ENCODE measurements at regions not wholly inside any gene's neighbourhood (a gene's known extent, or its start where the extent isn't known, plus 50 kb on each side); places are given as distances from the start of the nearest gene placed in this dataset.
"Not testable (repeated sequence)": the region's sequence is repeated elsewhere in the genome, so short reads cannot be mapped to it uniquely, and the experiment has no call there.

GRCh38 chr1:149157409-149157808, 54.1 kb upstream of the NBPF9 start:
- POLR2A ChIA-PET; CTCF ChIA-PET; DNase-seq (ENCODE audit: extremely low spot score): not testable (repeated sequence)

GRCh38 chr1:149158308-149158707, 55.0 kb upstream of the NBPF9 start:
- CTCF ChIA-PET; DNase-seq (ENCODE audit: extremely low spot score); POLR2A ChIA-PET: not testable (repeated sequence)

DNA sequence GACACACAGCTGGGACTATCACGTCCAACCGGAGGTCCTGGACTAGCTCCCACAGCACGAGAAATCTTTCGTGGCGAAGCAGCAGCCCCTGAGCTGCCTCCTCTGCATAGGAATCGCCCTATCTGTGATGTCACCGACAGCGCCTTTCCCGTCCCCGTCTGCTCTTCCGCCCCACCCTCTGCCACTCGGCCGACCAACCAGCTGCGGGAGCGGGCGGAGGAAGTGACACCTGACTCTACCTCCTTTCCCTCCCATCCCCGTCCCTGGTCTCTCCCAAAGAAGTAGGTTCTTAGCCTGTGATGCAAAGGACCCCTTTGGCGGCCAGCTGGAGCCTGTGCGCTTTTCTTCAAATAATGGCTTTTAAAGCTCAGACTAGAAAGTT, 59.7 kb upstream of the NBPF9 start:
- POLR2A ChIA-PET; DNase-seq (ENCODE audit: extremely low spot score); CTCF ChIA-PET: not testable (repeated sequence)

DNA sequence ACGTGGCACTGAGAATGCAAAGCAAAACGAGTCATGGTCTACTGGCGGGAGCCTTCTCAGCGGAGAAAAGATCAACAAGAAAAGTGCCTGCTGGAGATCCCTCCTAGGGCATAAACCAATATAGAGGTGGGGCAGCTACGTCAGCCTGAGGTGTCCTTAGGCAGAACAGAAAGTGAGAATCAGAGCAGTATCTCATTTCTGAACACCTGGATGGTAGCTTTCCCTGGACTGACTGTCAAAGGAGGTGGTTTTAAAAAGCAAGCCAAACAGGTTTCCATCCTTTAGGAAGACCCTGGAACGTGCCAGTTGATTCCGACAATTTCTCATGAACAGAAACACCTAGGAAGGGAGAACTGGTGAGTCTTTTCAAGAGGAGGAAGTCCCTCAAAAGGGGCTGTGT, 71.4 kb upstream of the NBPF9 start:
- POLR2A ChIA-PET; CTCF ChIA-PET; DNase-seq (ENCODE audit: extremely low spot score): not testable (repeated sequence)

- POLR2A ChIA-PET; CTCF ChIA-PET; DNase-seq (ENCODE audit: extremely low spot score): not testable (repeated sequence)
Measured at GRCh38 chr1:149175812-149176211, 72.5 kb upstream of the NBPF9 start.

- POLR2A ChIA-PET; DNase-seq (ENCODE audit: extremely low spot score); CTCF ChIA-PET: not testable (repeated sequence)
Measured at GRCh38 chr1:149176453-149177316, 73.3 kb upstream of the NBPF9 start.

DNA sequence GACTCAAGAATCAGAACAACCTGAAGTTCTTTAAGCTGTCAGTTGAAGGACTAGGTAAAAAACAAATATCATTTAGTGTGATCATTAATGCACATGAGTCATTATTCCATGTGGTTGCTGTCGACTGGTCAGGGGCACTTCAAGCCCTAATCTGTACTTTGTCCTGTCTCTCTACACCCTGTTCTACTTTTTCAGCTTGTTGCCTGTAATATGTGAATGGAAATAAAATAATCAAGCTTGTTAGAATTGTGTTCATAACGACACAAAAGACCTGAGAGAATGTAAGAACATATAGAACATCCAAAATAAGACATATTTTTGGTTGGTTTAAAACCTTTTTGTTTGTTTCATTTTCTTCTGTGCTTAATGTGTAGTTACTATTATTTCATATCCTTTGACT, 87.4 kb upstream of the NBPF9 start:
- CTCF ChIA-PET; DNase-seq (ENCODE audit: extremely low spot score); POLR2A ChIA-PET: not testable (repeated sequence)

DNA sequence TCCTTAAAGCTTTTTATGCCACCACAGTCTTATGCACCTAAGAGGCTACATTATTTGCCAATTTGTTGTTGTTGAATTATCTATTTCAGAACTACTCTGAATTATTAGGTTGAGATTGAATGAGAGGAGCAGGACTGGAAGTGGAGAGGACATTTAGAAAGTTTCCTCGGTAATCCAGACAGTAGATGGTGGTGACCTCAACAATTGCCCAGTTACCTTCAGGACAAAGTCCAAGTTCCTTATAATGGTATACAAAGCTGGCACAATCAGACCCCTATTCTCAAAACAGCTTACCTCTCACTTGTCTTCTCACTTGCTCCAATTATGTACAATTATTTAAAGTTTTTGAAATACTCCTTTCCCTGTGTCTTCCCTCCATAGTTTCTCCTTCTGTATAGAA, 93.3 kb upstream of the NBPF9 start:
- DNase-seq (ENCODE audit: extremely low spot score); CTCF ChIA-PET; POLR2A ChIA-PET: not testable (repeated sequence)

- CTCF ChIA-PET, POLR2A ChIA-PET: not testable (repeated sequence)
- DNase-seq (ENCODE audit: extremely low spot score), result peak; percentile 20
Measured at GRCh38 chr1:149200567-149200966, 97.2 kb upstream of the NBPF9 start.

- DNase-seq (ENCODE audit: extremely low spot score); CTCF ChIA-PET; POLR2A ChIA-PET: not testable (repeated sequence)
Measured at GRCh38 chr1:149202283-149202682, 98.9 kb upstream of the NBPF9 start.

- DNase-seq (ENCODE audit: extremely low spot score); CTCF ChIA-PET; POLR2A ChIA-PET: not testable (repeated sequence)
Measured at GRCh38 chr1:149204396-149204795, 101.0 kb upstream of the NBPF9 start.

DNA sequence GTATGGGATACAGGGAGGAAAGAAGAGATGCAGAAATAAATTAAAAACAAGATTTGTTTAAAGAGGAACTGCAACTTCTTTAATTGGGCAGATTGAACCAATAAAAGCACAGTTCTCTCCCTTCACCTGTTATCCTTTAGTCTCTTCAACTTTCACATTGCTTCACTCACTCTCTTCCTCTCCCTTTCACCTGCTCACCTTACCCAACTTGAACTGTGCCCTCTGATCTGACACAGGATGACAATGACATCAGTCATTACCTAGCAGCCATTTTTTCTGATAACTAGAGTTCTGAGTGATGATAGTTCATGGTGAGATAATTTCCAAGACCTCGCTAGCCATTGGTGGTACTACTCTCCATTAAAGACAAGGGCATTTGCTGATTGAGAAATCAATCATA, 105.5 kb upstream of the NBPF9 start:
- CTCF ChIA-PET; POLR2A ChIA-PET; DNase-seq (ENCODE audit: extremely low spot score): not testable (repeated sequence)

DNA sequence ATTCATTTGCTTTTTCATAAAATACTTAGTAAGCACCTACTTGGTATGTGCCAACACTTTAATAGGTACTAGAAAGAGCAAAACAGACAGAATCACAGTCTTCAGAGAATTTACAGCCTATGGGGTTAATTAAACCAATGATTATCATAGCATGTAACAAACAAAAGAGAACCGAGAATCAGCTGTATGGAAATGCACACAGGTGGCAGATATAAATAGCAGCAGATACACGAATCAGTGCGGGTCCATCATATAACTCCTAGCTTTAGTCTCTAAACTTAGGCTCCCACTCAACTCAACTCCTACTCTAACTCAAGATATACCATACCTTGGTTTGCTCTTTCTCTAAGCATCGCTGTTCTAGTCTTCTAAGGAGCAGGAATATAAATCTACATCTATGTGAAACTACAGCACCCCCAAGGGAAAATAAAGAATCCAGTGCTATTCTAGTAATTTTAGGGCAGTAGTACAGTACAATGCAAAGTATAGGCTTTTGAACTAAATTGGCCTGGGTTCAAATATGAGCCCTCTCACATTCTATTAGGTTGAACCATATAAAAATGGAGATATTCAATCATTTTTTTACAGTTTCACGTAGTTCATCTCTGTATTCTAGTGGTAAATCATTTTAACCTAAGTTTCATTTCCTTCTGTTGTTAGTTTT, 108.5 kb upstream of the NBPF9 start:
- DNase-seq (ENCODE audit: extremely low spot score); CTCF ChIA-PET; POLR2A ChIA-PET: not testable (repeated sequence)

DNA sequence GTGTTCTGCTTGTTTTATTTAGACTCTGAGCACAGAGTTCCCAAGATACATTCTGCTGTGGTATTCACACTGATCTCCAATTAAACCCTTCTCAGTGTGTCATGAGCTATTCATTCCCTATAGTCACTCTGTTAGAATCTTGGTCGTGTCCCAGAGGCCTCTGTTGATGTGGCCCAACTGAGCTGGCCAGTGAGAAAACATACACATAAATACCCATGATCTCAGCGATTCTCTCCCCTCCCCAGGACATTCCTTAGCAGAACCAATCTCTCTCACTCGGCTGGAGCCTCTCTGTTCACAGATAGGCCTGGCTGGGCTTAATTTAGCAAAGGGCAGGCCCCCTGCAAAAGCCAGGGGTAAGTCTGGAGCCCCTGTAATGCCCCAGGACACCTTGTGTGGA, 109.6 kb upstream of the NBPF9 start:
- POLR2A ChIA-PET; CTCF ChIA-PET; DNase-seq (ENCODE audit: extremely low spot score): not testable (repeated sequence)

- POLR2A ChIA-PET; DNase-seq (ENCODE audit: extremely low spot score); CTCF ChIA-PET: not testable (repeated sequence)
Measured at GRCh38 chr1:149213673-149214072, 110.3 kb upstream of the NBPF9 start.

GRCh38 chr1:149218080-149218988, 115.0 kb upstream of the NBPF9 start:
- CTCF ChIA-PET; POLR2A ChIA-PET; DNase-seq (ENCODE audit: extremely low spot score): not testable (repeated sequence)

- DNase-seq (ENCODE audit: extremely low spot score); CTCF ChIA-PET; POLR2A ChIA-PET: not testable (repeated sequence)
Measured at GRCh38 chr1:149219539-149219938, 116.2 kb upstream of the NBPF9 start.

GRCh38 chr1:149220463-149221074, 117.2 kb upstream of the NBPF9 start:
- POLR2A ChIA-PET, CTCF ChIA-PET: not testable (repeated sequence)

More at GRCh38 chr1:149220463-149221074, 117.2 kb upstream of the NBPF9 start:
- not testable (repeated sequence) for DNase-seq (ENCODE audit: extremely low spot score)
